Tibial nerve (tissue), 4 donors: ENCODE measurements at regions not wholly inside any gene's neighbourhood (a gene's known extent, or its start where the extent isn't known, plus 50 kb on each side); places are given as distances from the start of the nearest gene placed in this dataset.

Source experiments
- CTCF ChIP-seq, 5 experiments: fragments of 200-600 bp in 3 of 5; fragments of 450-650 bp in 2 of 5; sonication (generic) in 3 of 5; IDR thresholded peaks; one replicate each; pipeline ENCODE4 v1.5.1; 2016 to 2019; ENCODE audit warnings: antibody characterized with exemption in 5 of 5, mild to moderate bottlenecking in 3 of 5, moderate library complexity in 2 of 5
- EP300 ChIP-seq, 2 donors: sonication (generic); formaldehyde crosslinking; IDR thresholded peaks; one replicate each; pipeline ENCODE4 v1.6.1; 2017; ENCODE audit warnings: antibody characterized with exemption in 2 of 2, mild to moderate bottlenecking in 1 of 2

GRCh38 chr20:61053889-61054288, 198.2 kb upstream of the CDH4 start:
- TF ChIP-seq CTCF (IDR thresholded peaks at IDR 0.05), result no peak
- no peak for TF ChIP-seq EP300 (IDR thresholded peaks at IDR 0.05)
